NT2/D1 (cell line): ENCODE measurements at regions not wholly inside any gene's neighbourhood (a gene's known extent, or its start where the extent isn't known, plus 50 kb on each side); places are given as distances from the start of the nearest gene placed in this dataset.

Experiments used
- DNase-seq: peaks from one replicate; pipeline ENCODE4 v3.0.0-alpha.2; 2011; ENCODE audit warnings: low read depth, low spot score
- H3K27me3 ChIP-seq: 2 replicates; pipeline ENCODE4 v1.6.0; 2011; ENCODE audit warnings: mild to moderate bottlenecking; ENCODE audit not compliant: insufficient read length, insufficient read depth
- H3K36me3 ChIP-seq: 2 replicates; pipeline ENCODE4 v1.6.1; 2011; ENCODE audit warnings: mild to moderate bottlenecking, low read length, mixed read lengths; ENCODE audit not compliant: insufficient read depth, insufficient read length
- H3K4me1 ChIP-seq: 2 replicates; pipeline ENCODE4 v1.5.1; 2011; ENCODE audit not compliant: insufficient read depth, insufficient read length
- H3K4me3 ChIP-seq: 2 replicates; pipeline ENCODE4 v1.5.1; 2011; ENCODE audit warnings: low read depth; ENCODE audit not compliant: insufficient read length
- H3K9ac ChIP-seq: 2 replicates; pipeline ENCODE4 v1.6.0; 2011; ENCODE audit warnings: low read depth; ENCODE audit not compliant: insufficient read length
- H3K9me3 ChIP-seq: 2 replicates; pipeline ENCODE4 v1.5.1; 2011; ENCODE audit warnings: mild to moderate bottlenecking, low read length; ENCODE audit not compliant: insufficient read depth
- SUZ12 ChIP-seq: IDR thresholded peaks from 2 replicates; pipeline ENCODE4 v1.6.1; 2011; ENCODE audit not compliant: insufficient read length, insufficient read depth; ENCODE audit errors: extremely low read depth
- YY1 ChIP-seq: IDR thresholded peaks from 2 replicates; pipeline ENCODE4 v1.6.1; 2011; ENCODE audit not compliant: insufficient read length, insufficient read depth
- ZNF274 ChIP-seq: IDR thresholded peaks from 2 replicates; pipeline ENCODE4 v1.6.1; 2011; ENCODE audit warnings: mild to moderate bottlenecking, low read depth, low read length

- H3K9me3 ChIP-seq: no peaks in the 10 kb centered on the region
- H3K9ac ChIP-seq: no peak overlapping the region
- H3K4me3 ChIP-seq: no peak overlapping the region
- no peaks in the 10 kb centered on the region for H3K36me3 ChIP-seq
- no peaks in the 10 kb centered on the region for H3K27me3 ChIP-seq
- no peaks in the 10 kb centered on the region for H3K4me1 ChIP-seq
- no peak for TF ChIP-seq SUZ12
- no peak for TF ChIP-seq ZNF274
- TF ChIP-seq YY1: no peak
- DNase-seq: no peak
Observed at GRCh38 chr2:67337903-67338302, 59.2 kb upstream of the ETAA1 start.

DNA sequence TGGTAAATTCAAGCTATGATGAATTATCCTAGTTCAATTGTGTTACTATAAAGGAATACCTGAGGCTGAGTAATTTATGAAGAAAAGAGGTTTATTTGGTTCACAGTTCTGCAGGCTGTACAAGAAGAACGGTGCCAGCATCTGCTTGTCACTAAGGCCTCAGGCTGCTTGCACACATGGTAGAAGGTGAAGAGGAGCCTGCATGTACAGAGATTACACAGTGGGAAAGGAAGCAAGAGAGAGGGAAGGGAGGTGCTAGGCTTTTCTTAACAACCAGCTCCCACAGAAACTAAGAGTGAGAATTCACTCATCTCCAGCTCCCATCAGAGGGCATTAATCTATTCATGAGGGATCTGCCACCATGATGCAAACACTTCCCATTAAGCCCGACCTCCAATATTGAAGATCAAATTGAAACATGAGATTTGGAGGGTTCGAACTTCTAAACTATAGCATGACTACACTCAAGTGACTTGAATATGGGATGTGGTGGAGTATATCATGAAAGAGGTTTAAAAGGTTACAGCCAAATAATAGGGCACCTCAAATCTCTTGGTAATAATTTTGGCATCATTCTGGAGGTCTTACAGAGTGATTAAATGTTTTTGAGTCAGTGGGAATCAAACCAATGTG is 58.4 kb upstream of the ETAA1 start:
- Histone ChIP-seq H3K9me3 (no peaks in the 10 kb centered on the region), H3K9ac (no peak overlapping the region), H3K4me1 (no peaks in the 10 kb centered on the region), H3K4me3 (no peak overlapping the region), H3K27me3 (no peaks in the 10 kb centered on the region), H3K36me3 (no peaks in the 10 kb centered on the region)
- TF ChIP-seq YY1 (no peak), SUZ12 (no peak), ZNF274 (no peak)
- no peak for DNase-seq

- no peaks in the 10 kb centered on the region for H3K4me1 ChIP-seq
- no peak overlapping the region for H3K9ac ChIP-seq
- no peaks in the 10 kb centered on the region for H3K36me3 ChIP-seq
- H3K4me3 ChIP-seq: no peak overlapping the region
- H3K9me3 ChIP-seq: no peaks in the 10 kb centered on the region
- no peaks in the 10 kb centered on the region for H3K27me3 ChIP-seq
- DNase-seq: no peak
- TF ChIP-seq ZNF274 (no peak), SUZ12 (no peak), YY1 (no peak)
Observed at GRCh38 chr2:67339234-67339885, 57.8 kb upstream of the ETAA1 start.

GRCh38 chr2:67340133-67341011 is 56.8 kb upstream of the ETAA1 start:
- H3K27me3 ChIP-seq: no peaks in the 10 kb centered on the region
- TF ChIP-seq ZNF274 (no peak), YY1 (no peak), SUZ12 (no peak)
- DNase-seq: no peak
- H3K4me3 ChIP-seq: no peak overlapping the region
- no peak overlapping the region for H3K9ac ChIP-seq
- H3K36me3 ChIP-seq: no peaks in the 10 kb centered on the region
- H3K9me3 ChIP-seq: no peaks in the 10 kb centered on the region
- H3K4me1 ChIP-seq: no peaks in the 10 kb centered on the region

GRCh38 chr2:67341012-67341318 is 56.2 kb upstream of the ETAA1 start:
- no peaks in the 10 kb centered on the region for H3K4me1 ChIP-seq
- H3K9ac ChIP-seq: no peak overlapping the region
- H3K4me3 ChIP-seq: no peak overlapping the region
- TF ChIP-seq SUZ12: no peak
- TF ChIP-seq YY1: no peak
- no peak for TF ChIP-seq ZNF274
- no peaks in the 10 kb centered on the region for H3K9me3 ChIP-seq
- no peaks in the 10 kb centered on the region for H3K36me3 ChIP-seq
- no peak for DNase-seq
- H3K27me3 ChIP-seq: no peaks in the 10 kb centered on the region

GRCh38 chr2:67341336-67341735 is 55.8 kb upstream of the ETAA1 start:
- Histone ChIP-seq H3K36me3 (no peaks in the 10 kb centered on the region), H3K4me3 (no peak overlapping the region), H3K9me3 (no peaks in the 10 kb centered on the region), H3K27me3 (no peaks in the 10 kb centered on the region), H3K4me1 (no peaks in the 10 kb centered on the region), H3K9ac (no peak overlapping the region)
- DNase-seq: no peak
- TF ChIP-seq YY1 (no peak), SUZ12 (no peak), ZNF274 (no peak)

DNA sequence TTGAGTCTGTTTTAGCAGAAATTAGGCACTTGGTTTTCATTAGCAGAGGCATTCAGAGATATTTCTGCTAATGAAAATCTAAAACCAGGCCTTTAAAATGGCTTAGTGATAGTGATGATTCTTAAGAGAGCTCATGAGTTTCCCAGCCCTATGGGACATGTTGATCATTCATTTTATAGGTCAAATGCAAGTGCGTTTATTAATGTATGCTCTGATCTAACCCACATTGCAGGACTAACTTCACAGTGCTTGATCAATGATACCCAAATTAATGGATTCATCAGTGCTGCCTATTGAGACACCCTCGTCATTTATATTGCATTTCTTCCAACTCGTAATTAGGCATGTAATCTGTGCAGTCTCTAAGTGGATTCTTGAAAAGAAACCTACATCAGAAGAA is 54.7 kb upstream of the ETAA1 start:
- no peaks in the 10 kb centered on the region for H3K4me1 ChIP-seq
- H3K9ac ChIP-seq: no peak overlapping the region
- no peak for DNase-seq
- no peak overlapping the region for H3K4me3 ChIP-seq
- no peaks in the 10 kb centered on the region for H3K36me3 ChIP-seq
- TF ChIP-seq YY1 (no peak), SUZ12 (no peak), ZNF274 (no peak)
- no peaks in the 10 kb centered on the region for H3K9me3 ChIP-seq
- H3K27me3 ChIP-seq: no peaks in the 10 kb centered on the region
